D721Med (cell line): ENCODE measurements at regions not wholly inside any gene's neighbourhood (a gene's known extent, or its start where the extent isn't known, plus 50 kb on each side); places are given as distances from the start of the nearest gene placed in this dataset.

ENCODE experiments used
- DNase-seq: peaks from one replicate; pipeline ENCODE4 v3.0.0; 2011; ENCODE audit warnings: low spot score; ENCODE audit not compliant: insufficient read length
- FAIRE-seq: peaks from 2 replicates; lab custom pipeline; 2011; peaks lifted over from hg19 to GRCh38; lab: Jason Lieb, UNC
- CTCF ChIP-seq: IDR thresholded peaks from 2 replicates; pipeline ENCODE4 v1.5.1; 2012; ENCODE audit warnings: mild to moderate bottlenecking, control low read depth; ENCODE audit not compliant: insufficient read depth; ENCODE audit errors: missing control alignments

- no peak for DNase-seq
- peak; percentile 21 for FAIRE-seq
- TF ChIP-seq CTCF, result peak; percentile 79
Observed at GRCh38 chr12:19757317-19757877, 318.1 kb downstream of the AEBP2 start.

DNA sequence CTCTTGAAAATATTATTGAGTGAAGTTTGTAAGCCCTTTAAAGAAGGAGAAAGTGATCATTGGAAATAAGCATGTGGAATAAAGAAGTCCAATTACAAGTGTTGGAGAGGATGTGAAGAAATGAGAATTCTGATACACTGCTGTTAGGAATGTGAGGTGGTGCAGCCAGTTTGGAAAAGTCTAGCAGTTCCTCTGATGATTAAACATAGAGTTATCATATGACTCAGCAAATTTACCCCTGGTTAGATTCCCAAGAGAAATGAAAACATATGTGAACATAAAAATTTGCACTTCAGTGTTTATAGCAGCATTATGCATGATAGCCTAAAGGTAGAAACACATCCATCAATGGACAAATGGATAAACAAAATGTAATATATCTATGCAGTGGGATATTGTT, 319.9 kb downstream of the AEBP2 start:
- DNase-seq (no peak), FAIRE-seq (no peak)
- no peak for TF ChIP-seq CTCF

DNA sequence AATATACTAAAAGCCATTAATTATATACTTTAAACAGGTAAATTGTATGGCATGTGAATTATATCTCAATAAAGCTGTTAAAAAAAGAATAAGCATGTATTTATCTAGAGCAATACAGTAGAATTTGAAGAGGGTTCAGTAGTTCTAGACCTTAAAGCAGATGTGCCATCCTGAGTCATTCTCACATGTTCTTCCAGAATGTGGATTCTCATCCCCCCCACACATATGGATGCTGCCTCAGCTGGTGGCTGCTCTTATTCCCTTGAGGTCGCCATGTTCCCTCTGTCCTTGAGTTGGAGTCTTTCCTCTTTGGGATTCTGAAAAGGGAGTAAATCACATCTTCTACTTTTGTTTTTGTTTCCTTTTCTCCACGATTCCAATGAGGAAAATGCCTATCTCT, 321.3 kb downstream of the AEBP2 start:
- TF ChIP-seq CTCF, result no peak
- no peak for DNase-seq
- FAIRE-seq, result no peak

- no peak for DNase-seq
- no peak for FAIRE-seq
- no peak for TF ChIP-seq CTCF
Observed at GRCh38 chr12:19761463-19761862, 322.2 kb downstream of the AEBP2 start.

DNA sequence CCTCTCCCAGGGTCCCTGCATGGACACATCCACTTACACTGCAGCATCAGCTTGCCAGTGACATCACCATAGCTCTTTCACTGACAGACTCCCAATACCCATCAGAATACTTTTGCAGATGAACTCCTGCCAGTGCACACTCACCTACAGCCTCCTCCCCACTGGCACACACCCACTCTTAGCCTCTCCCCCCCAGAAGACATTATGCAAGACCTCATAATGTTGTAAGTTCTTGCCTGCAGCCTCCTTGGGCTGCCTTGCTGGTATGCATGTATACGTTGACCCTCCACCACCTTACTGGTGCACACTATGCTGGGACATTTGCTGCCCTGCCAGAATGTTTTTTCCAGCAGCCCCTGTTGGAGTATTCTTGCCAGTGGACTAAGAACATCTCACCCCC, 324.2 kb downstream of the AEBP2 start:
- FAIRE-seq, result no peak
- no peak for DNase-seq
- no peak for TF ChIP-seq CTCF

- DNase-seq, result no peak
- no peak for FAIRE-seq
- no peak for TF ChIP-seq CTCF
Observed at GRCh38 chr12:19764408-19764807, 325.1 kb downstream of the AEBP2 start.

GRCh38 chr12:19771858-19772257, 332.6 kb downstream of the AEBP2 start:
- DNase-seq, result no peak
- FAIRE-seq, result no peak
- TF ChIP-seq CTCF, result no peak
